ENCODE measurements at regions not wholly inside any gene's neighbourhood (a gene's known extent, or its start where the extent isn't known, plus 50 kb on each side); places are given as distances from the start of the nearest gene placed in this dataset.

GRCh38 chr14:101179691-101180211 is 276.2 kb upstream of the RTL1 start:
- no peak for DNase-seq (ENCODE audit: low spot score)

- DNase-seq (ENCODE audit: low spot score) = no peak
These were observed 278.2 kb upstream of the RTL1 start for GRCh38 chr14:101181446-101182313.

DNA sequence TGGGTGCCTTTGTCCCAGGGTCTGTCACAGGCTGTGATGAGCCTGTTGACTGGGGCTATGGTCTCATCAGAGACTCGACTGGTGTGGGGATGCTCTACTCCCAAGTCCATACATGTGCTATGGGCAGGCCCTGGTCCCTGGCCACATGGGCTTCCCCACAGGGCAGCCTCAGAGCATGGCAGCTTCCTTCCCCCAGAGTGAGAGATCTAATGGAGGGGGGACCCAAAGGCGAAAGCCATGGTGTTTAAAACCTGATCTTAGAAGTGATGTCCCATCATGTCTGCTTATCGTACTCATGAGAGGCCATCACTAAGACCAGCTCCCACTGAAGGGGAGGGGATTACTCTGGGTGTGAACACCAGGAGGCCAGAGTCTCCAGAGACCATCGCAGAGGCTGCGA is 279.0 kb upstream of the RTL1 start:
- no peak for DNase-seq (ENCODE audit: low spot score)

DNA sequence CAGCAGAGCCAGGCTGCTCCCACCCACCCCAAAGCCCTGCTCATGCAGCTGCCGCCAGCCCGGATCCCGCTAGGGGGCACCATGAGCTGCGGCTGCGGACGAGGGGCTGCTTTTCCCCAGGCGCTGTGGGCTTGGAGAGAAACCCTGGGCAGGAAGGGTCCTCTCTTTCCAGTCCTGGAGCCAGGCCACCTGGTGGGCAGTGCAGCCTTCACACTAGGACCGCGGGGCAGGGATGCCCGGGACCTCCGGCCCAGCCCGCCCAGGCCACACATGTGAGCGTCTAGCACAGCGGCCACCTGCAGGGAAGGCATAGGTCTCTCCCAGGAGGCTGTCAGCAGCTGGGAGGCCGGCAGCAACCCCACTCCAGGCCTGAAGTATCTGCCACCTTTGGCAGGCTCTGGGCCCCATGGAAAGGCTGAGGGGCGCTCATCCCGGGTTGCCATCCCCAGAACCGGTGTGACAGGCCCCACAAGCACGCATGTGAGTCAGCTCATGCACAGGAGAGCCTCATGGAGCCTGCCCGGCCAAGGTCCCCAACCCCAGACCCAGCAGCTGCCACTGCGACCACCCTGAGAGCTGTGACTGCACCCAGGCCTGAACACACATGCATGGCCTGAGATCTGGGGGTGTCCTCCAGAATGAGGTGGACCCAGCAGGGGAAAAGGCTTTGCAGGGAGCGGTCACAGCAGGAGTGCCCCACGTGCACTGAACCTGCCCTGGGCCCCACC is 280.0 kb upstream of the RTL1 start:
- DNase-seq (ENCODE audit: low spot score) = no peak

GRCh38 chr14:101184104-101184455 is 280.6 kb upstream of the RTL1 start:
- no peak for DNase-seq (ENCODE audit: low spot score)

DNA sequence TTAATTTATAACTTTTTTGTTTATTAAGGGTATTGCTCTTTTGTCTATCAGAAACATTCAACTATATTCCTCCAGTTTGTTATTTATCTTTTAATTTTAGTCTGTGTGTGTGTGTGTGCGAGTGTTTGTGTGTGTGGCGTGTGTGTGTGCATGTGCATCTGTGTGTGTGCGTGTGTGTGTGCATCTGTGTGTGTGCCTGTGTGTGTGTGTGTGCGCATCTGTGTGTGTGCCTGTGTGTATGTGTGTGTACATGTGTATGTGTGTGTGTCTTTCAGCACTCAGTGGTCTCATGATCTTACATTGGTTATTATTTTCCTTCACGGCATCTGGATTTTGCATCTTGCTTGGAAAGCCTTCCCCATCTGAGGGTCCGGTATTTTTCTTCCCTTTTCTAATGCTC is 281.1 kb upstream of the RTL1 start:
- no peak for DNase-seq (ENCODE audit: low spot score)

DNA sequence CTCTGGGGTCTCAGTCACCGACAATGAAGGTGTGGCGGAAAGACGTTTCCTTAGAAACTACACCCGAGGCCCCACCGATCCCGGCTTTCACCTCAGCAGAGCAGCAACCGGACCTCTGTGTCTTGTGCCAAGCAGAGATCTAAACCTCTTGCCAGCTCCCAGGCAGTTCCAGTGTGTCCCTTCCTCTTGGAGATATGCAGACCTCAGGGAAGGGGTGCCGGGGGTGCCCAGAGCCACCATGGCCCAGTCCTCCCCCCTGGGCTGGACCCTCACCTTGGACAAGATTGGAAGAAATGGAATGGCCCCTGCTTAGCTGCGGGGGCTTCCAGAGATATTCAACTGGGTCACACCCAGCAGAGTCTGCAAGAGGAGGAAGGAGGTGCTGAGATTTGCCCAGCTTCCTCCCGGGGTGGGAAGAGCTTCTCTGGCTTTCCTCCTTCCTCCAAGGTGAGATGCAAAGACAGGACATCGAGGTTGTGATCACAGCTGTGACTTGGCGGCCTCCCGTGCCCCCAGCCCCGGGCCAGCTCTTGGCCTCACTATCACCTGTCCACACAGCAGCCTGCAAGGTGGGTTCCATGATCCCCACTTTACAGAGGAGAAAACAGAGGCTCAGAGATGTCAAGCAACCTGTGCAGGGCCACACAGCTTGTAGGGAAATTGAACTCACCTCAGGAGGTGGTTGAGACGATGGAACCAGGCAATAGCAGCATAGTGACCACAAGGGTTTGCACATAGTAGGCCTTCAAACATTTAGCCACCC is 281.7 kb upstream of the RTL1 start:
- DNase-seq (ENCODE audit: low spot score) = no peak

- DNase-seq (ENCODE audit: low spot score) = no peak
These were observed 282.4 kb upstream of the RTL1 start for GRCh38 chr14:101185946-101186345.

- no peak for DNase-seq (ENCODE audit: low spot score)
These were observed 283.0 kb upstream of the RTL1 start for GRCh38 chr14:101186544-101186943.

- no peak for DNase-seq (ENCODE audit: low spot score)
These were observed 283.7 kb upstream of the RTL1 start for GRCh38 chr14:101186992-101187815.

DNA sequence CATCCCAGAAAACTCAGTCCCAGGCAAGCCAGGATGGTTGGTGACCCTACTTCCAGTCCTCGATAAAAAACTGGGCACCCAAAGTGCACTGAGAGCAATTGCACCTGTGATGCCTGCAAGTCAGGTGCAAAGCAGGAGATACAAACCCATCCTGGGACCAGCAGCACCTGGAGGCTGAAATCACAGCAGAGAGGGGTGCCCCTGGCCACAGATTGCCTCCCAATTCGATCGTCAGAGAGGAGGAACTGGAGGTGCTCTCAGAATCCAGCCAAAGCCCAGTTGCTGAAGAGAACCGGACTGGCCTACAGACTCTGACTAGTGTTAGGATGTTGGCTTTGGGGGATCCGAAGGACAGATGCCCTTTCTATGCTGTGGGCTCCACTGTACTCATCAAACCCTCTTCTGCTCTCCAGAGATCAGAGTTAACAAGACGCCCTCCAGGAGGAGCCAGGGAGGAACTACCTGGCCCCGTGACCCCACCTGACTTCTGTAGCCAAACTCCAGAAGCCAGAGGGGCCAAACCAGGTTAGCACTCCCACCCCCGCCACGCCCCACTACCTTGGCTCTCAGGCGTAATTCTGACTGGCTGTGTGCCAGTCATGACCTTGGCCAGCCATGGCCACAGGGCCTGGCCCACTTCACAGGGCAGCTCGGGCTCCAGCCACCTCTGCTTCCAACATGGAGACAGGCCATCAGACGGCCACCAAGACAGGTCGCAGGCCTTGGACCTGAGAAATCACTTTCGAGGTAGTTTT is 284.5 kb upstream of the RTL1 start:
- no peak for DNase-seq (ENCODE audit: low spot score)

DNA sequence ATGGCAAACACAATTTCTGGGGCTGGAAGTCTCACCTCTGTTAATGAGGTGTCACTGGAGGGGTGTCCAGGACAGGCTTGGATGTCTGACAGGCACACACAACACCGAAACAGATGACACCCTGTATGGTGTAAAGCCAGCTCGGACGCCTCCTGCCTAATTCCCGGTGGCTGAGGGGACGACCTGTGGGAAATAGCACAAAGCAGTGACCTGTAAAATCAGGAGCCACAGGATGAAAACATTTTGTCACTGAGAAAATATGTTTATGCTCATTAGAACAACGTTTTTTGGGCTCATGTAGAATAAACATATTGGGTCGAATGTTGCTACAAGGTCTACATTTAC is 285.0 kb upstream of the RTL1 start:
- DNase-seq (ENCODE audit: low spot score) = no peak

DNA sequence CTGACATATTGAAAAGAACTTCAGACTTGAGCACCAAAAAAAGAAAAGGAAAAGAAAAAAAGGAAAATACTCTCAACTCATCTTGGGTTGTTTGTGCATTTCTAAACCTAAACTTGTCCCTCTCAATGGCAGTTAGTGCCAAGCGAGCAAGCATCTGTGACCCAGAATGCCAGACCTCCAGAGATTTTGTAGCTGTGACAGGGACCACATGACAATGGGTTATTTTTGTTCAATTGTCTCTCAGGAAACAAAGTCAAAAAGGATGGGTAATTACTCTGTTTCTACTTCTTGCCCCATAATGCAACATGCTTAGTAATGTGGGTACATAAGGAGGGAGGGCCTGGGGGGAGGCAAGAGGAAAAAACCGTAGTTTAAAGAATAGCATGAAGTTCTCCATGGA is 285.7 kb upstream of the RTL1 start:
- DNase-seq (ENCODE audit: low spot score) = no peak

DNA sequence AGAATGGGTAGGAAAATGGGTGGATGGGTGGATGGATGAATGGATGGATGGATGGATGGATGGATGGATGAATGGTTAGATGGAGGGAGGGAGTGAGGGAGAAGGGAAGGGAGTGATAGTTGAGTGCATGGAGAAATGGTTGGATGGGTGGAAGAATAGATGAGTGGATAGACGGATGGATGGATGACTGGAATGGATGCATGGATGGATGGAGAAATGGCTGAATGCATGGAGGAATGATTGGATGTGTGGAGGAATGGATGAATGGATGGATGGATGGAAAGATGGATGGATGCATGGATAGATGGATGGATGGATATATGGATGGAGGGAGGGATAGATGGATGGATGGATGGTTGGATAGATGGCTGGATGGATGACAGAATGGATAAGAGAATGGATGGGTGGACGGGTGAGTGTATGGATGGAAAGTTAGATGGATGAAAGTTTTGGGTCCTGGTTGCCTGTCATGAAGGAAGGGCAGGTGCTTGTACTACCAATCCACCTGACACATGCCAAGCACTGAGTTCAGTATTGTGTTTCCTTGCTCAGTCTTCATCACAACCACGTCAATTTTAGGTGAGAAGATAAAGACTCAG is 286.5 kb upstream of the RTL1 start:
- DNase-seq (ENCODE audit: low spot score) = no peak

GRCh38 chr14:101191101-101191720 is 287.7 kb upstream of the RTL1 start:
- no peak for DNase-seq (ENCODE audit: low spot score)

GRCh38 chr14:101191721-101192660 is 288.5 kb upstream of the RTL1 start:
- DNase-seq (ENCODE audit: low spot score) = no peak

DNA sequence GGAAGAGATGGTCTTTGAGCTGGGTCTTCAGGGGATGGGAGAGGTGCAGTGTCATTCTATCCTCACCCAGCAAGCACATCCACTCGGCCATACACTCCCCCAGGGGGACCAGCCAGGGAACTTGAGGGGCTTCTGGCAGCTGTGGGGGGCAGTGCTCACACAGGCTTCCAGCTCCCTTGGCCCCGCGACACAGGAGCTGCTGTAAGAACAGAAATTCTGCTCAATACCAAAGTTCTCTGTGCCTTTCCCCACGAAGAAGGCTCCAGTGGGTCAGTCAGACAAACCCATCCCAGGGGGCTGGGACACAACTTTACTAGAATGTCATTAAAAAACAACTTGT is 289.1 kb upstream of the RTL1 start:
- DNase-seq (ENCODE audit: low spot score) = no peak

GRCh38 chr14:101193106-101193844 is 289.8 kb upstream of the RTL1 start:
- no peak for DNase-seq (ENCODE audit: low spot score)

All from CD4-positive, alpha-beta T cell treated with Interleukin-15 for 4 hours (primary cell).